ENCODE measurements at regions not wholly inside any gene's neighbourhood (a gene's known extent, or its start where the extent isn't known, plus 50 kb on each side); places are given as distances from the start of the nearest gene placed in this dataset.

DNA sequence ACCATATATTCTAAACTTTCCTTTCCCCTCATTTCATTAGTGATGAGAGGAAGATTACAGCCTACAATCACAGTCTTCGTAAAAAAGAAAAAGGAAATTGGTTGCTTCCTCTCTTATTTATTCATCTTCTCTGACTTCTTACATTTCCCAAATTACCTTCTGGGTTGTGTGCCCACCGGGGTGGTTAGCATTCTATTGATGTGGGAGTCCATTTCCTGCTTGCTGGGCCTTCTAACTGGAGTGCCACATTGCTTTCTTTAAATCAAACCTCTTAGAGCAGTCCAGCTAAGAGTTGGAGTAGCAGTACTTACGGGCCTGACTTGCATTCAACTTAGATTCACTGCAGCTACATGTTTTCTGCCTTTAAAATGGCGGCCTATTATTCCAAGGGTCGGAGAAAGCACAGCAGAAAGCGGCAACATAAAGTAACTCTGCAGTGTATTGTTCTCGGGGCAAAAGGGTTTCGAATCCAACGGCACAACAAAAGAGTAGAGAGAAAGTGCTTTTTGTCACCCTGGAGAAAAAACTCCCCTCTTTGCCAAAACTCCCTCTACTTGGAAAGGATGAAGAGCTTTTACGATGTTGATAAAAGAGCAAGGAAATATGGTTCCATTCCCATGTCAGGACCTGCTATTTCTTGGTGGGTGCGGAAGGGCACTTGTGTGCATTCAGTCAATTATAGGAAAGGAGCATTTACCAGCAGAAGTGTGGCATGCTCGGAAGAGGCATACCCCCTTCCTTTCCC, 110.6 kb upstream of the DLX2 start:
- ChIA-PET POLR2A (interaction anchor here (0.6 to 11.4 kb wide), 14 partner anchors 10 to 327 kb away, joined by 3 to 220 read pairs (median 4); no protein-coding TSS in a partner anchor), CTCF (interaction anchor here (0.6 to 7.2 kb wide), 3 partner anchors 16 to 751 kb away, joined by 3 to 53 read pairs (median 5); no protein-coding TSS in a partner anchor)
- Mint-ChIP-seq H3K4me3 (ENCODE audit: unreplicated experiment) (no peak overlapping the region), H3K4me1 (ENCODE audit: insufficient read depth, unreplicated experiment) (peaks cover 35% of the 10 kb centered on the region), H3K27me3 (ENCODE audit: insufficient read depth, unreplicated experiment) (no peaks in the 10 kb centered on the region), H3K27ac (ENCODE audit: low read depth, unreplicated experiment) (peak overlapping the region; percentile 37), H3K36me3 (ENCODE audit: insufficient read depth, unreplicated experiment) (no peaks in the 10 kb centered on the region), H3K9me3 (ENCODE audit: unreplicated experiment) (no peaks in the 10 kb centered on the region)
- TF ChIP-seq, protein P1, sequence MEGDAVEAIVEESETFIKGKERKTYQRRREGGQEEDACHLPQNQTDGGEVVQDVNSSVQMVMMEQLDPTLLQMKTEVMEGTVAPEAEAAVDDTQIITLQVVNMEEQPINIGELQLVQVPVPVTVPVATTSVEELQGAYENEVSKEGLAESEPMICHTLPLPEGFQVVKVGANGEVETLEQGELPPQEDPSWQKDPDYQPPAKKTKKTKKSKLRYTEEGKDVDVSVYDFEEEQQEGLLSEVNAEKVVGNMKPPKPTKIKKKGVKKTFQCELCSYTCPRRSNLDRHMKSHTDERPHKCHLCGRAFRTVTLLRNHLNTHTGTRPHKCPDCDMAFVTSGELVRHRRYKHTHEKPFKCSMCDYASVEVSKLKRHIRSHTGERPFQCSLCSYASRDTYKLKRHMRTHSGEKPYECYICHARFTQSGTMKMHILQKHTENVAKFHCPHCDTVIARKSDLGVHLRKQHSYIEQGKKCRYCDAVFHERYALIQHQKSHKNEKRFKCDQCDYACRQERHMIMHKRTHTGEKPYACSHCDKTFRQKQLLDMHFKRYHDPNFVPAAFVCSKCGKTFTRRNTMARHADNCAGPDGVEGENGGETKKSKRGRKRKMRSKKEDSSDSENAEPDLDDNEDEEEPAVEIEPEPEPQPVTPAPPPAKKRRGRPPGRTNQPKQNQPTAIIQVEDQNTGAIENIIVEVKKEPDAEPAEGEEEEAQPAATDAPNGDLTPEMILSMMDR (IDR thresholded peaks at IDR 0.05; ENCODE audit: unreplicated experiment) = no peak
- no peak for DNase-seq (ENCODE audit: unreplicated experiment)
- BruUV-seq (replicated peaks) = no TSS peak
- intact Hi-C loops (cut with micrococcal nuclease) = no loop called here

DNA sequence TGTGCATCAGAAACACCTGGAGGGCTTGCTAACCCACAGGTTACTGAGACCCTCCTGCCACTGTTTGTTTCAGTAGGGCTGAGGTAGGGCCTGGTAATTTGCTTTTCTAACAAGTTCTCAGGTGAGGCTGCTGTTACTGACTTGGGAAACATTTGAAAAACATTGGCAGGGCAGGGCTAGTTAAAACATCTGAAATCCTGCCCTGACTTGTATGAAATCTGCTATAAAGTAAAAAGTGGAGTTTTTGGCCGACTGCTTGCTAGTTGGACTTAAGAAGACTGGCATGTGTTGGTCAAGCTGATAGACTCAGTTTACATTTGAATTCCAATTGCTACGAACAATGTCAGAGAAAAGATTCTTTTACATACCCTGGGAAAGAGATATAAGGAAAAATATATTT, 111.6 kb upstream of the DLX2 start:
- peak; percentile 52 for DNase-seq (ENCODE audit: unreplicated experiment)
- Mint-ChIP-seq H3K4me3 (ENCODE audit: unreplicated experiment) (no peak overlapping the region), H3K4me1 (ENCODE audit: insufficient read depth, unreplicated experiment) (peaks cover 26% of the 10 kb centered on the region), H3K9me3 (ENCODE audit: unreplicated experiment) (no peaks in the 10 kb centered on the region), H3K36me3 (ENCODE audit: insufficient read depth, unreplicated experiment) (no peaks in the 10 kb centered on the region), H3K27ac (ENCODE audit: low read depth, unreplicated experiment) (peak overlapping the region; percentile 81), H3K27me3 (ENCODE audit: insufficient read depth, unreplicated experiment) (no peaks in the 10 kb centered on the region)
- CTCF ChIA-PET = interaction anchor here (7.2 kb wide), 1 partner anchor 15 kb away, joined by 53 read pairs; no protein-coding TSS in a partner anchor
- TF ChIP-seq, protein P1 (IDR thresholded peaks at IDR 0.05; ENCODE audit: unreplicated experiment) = no peak
- BruUV-seq (replicated peaks) = no TSS peak
- POLR2A ChIA-PET = interaction anchor here (0.7 to 11.4 kb wide), 10 partner anchors 15 to 247 kb away, joined by 3 to 220 read pairs (median 8); no protein-coding TSS in a partner anchor
- intact Hi-C loops (cut with micrococcal nuclease) = no loop called here

DNA sequence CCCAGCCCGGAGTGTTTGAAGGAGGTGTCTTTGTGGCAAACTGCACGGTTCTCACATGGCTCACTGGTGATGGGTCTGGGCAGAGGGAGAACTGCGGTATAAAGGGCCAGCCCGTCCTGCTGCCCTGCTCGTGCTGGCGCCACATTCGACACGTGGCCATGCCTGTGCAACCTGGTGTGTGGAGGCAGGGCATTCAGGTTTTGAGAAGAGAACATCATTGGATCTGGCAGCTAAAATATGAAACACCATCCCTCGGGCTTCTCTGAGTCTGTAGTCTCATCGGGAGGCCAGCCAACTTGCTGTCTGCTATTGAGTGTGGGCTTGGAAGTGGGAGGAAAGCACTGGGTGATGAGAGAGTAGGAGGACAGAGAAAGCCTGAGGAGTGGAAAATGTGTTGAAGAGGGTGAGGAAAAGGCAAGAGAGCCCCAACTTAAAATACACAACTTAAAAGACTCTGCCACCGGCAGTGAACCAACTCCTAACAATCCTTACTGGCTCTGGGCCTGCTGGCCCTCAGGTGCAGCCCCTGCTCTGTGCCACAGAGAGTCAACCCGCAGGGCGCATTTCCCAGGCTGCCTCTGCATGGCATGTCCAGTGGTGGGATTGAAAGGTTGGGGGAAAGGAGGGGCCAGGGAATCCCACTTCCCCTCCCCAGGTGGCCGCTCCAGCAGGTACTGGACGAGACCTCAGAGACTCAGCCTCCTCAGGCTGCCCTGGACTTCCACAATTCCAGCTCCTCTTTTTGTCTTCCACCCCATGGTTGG, 112.7 kb upstream of the DLX2 start:
- intact Hi-C loops (cut with micrococcal nuclease) = no loop called here
- peaks cover 20% of the 10 kb centered on the region for H3K4me1 Mint-ChIP-seq (ENCODE audit: insufficient read depth, unreplicated experiment)

More for the DNA sequence above, 112.7 kb upstream of the DLX2 start:
- peak; percentile 60 for DNase-seq (ENCODE audit: unreplicated experiment)
- Mint-ChIP-seq H3K27me3 (ENCODE audit: insufficient read depth, unreplicated experiment) (no peaks in the 10 kb centered on the region), H3K4me3 (ENCODE audit: unreplicated experiment) (no peak overlapping the region), H3K27ac (ENCODE audit: low read depth, unreplicated experiment) (peak overlapping the region; percentile 81), H3K9me3 (ENCODE audit: unreplicated experiment) (no peaks in the 10 kb centered on the region), H3K36me3 (ENCODE audit: insufficient read depth, unreplicated experiment) (no peaks in the 10 kb centered on the region)
- BruUV-seq (replicated peaks) = no TSS peak
- ChIA-PET CTCF (interaction anchor here (0.6 to 5.3 kb wide), 4 partner anchors 10 to 45 kb away, joined by 3 to 31 read pairs (median 4); no protein-coding TSS in a partner anchor), POLR2A (interaction anchor here (0.9 to 11.4 kb wide), 14 partner anchors 13 to 691 kb away, joined by 3 to 220 read pairs (median 6); no protein-coding TSS in a partner anchor)
- TF ChIP-seq, protein P1 (IDR thresholded peaks at IDR 0.05; ENCODE audit: unreplicated experiment) = no peak

Data from MCF 10A (cell line).